ENCODE measurements at regions not wholly inside any gene's neighbourhood (a gene's known extent, or its start where the extent isn't known, plus 50 kb on each side); places are given as distances from the start of the nearest gene placed in this dataset.

GRCh38 chr7:124376111-124376510, 343.2 kb upstream of the TMEM229A start:
- TF ChIP-seq CTCF (IDR thresholded peaks at IDR 0.05; ENCODE audit: borderline replicate concordance, control extremely low read depth, extremely low read depth, insufficient read depth, missing control alignments) = no peak
- in situ Hi-C loops (cut with MboI; ENCODE audit: low sequenced_read_pairs, unreplicated experiment) = no loop called here
- DNase-seq (ENCODE audit: low spot score) = no peak

GRCh38 chr7:124375391-124375790, 342.5 kb upstream of the TMEM229A start:
- no peak for TF ChIP-seq CTCF (IDR thresholded peaks at IDR 0.05; ENCODE audit: borderline replicate concordance, control extremely low read depth, extremely low read depth, insufficient read depth, missing control alignments)
- DNase-seq (ENCODE audit: low spot score) = no peak
- in situ Hi-C loops (cut with MboI; ENCODE audit: low sequenced_read_pairs, unreplicated experiment) = no loop called here

- TF ChIP-seq CTCF (IDR thresholded peaks at IDR 0.05; ENCODE audit: borderline replicate concordance, control extremely low read depth, extremely low read depth, insufficient read depth, missing control alignments) = no peak
- in situ Hi-C loops (cut with MboI; ENCODE audit: low sequenced_read_pairs, unreplicated experiment) = no loop called here
- no peak for DNase-seq (ENCODE audit: low spot score)
Measured at GRCh38 chr7:124369310-124369709, 336.4 kb upstream of the TMEM229A start.

GRCh38 chr7:124366118-124366517, 333.3 kb upstream of the TMEM229A start:
- DNase-seq (ENCODE audit: low spot score) = no peak
- no peak for TF ChIP-seq CTCF (IDR thresholded peaks at IDR 0.05; ENCODE audit: borderline replicate concordance, control extremely low read depth, extremely low read depth, insufficient read depth, missing control alignments)
- in situ Hi-C loops (cut with MboI; ENCODE audit: low sequenced_read_pairs, unreplicated experiment) = no loop called here

- in situ Hi-C loops (cut with MboI; ENCODE audit: low sequenced_read_pairs, unreplicated experiment) = no loop called here
Measured at GRCh38 chr7:124364283-124364682, 331.4 kb upstream of the TMEM229A start.

GRCh38 chr7:124354201-124354600, 321.3 kb upstream of the TMEM229A start:
- no peak for TF ChIP-seq CTCF (IDR thresholded peaks at IDR 0.05; ENCODE audit: borderline replicate concordance, control extremely low read depth, extremely low read depth, insufficient read depth, missing control alignments)

More at GRCh38 chr7:124364283-124364682, 331.4 kb upstream of the TMEM229A start:
- no peak for TF ChIP-seq CTCF (IDR thresholded peaks at IDR 0.05; ENCODE audit: borderline replicate concordance, control extremely low read depth, extremely low read depth, insufficient read depth, missing control alignments)
- no peak for DNase-seq (ENCODE audit: low spot score)

GRCh38 chr7:124351950-124352349, 319.1 kb upstream of the TMEM229A start:
- in situ Hi-C loops (cut with MboI; ENCODE audit: low sequenced_read_pairs, unreplicated experiment) = no loop called here
- TF ChIP-seq CTCF (IDR thresholded peaks at IDR 0.05; ENCODE audit: borderline replicate concordance, control extremely low read depth, extremely low read depth, insufficient read depth, missing control alignments) = no peak

More at GRCh38 chr7:124354201-124354600, 321.3 kb upstream of the TMEM229A start:
- no peak for DNase-seq (ENCODE audit: low spot score)
- in situ Hi-C loops (cut with MboI; ENCODE audit: low sequenced_read_pairs, unreplicated experiment) = no loop called here

More at GRCh38 chr7:124351950-124352349, 319.1 kb upstream of the TMEM229A start:
- DNase-seq (ENCODE audit: low spot score) = no peak

All from GM13976 (cell line).